ENCODE measurements at regions not wholly inside any gene's neighbourhood (a gene's known extent, or its start where the extent isn't known, plus 50 kb on each side); places are given as distances from the start of the nearest gene placed in this dataset.

DNA sequence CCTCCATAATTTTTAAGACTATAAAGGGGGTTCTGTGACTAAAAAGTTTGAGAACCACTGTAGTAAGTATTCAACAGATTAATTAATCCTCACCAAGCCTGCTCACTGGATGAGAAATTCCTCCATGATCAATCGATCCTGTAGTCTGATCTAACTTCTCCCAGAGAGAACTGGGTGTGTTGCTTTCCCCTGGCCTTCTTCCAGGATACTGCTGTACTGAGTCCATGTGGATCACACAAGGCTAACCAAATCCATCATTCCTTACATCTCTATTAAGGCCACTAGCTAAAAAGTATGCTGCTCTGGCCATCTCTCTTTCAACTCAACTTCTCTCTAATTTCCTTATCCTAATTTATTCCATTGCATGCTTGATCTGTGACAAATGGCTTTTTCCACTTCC lies 280.2 kb upstream of the PCSK5 start:
- TF ChIP-seq EZH2phosphoT487 (IDR thresholded peaks at IDR 0.05; ENCODE audit: low read depth) = no peak
- TF ChIP-seq, protein P1, sequence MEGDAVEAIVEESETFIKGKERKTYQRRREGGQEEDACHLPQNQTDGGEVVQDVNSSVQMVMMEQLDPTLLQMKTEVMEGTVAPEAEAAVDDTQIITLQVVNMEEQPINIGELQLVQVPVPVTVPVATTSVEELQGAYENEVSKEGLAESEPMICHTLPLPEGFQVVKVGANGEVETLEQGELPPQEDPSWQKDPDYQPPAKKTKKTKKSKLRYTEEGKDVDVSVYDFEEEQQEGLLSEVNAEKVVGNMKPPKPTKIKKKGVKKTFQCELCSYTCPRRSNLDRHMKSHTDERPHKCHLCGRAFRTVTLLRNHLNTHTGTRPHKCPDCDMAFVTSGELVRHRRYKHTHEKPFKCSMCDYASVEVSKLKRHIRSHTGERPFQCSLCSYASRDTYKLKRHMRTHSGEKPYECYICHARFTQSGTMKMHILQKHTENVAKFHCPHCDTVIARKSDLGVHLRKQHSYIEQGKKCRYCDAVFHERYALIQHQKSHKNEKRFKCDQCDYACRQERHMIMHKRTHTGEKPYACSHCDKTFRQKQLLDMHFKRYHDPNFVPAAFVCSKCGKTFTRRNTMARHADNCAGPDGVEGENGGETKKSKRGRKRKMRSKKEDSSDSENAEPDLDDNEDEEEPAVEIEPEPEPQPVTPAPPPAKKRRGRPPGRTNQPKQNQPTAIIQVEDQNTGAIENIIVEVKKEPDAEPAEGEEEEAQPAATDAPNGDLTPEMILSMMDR (IDR thresholded peaks at IDR 0.05; ENCODE audit: low read depth, low read length) = no peak

Measured in OCI-LY3 (cell line).